H1 (cell line): ENCODE measurements at regions not wholly inside any gene's neighbourhood (a gene's known extent, or its start where the extent isn't known, plus 50 kb on each side); places are given as distances from the start of the nearest gene placed in this dataset.

ENCODE experiments used
- CREB1 ChIP-seq: IDR thresholded peaks from 2 replicates; pipeline ENCODE4 v1.6.1; 2012; ENCODE audit warnings: inconsistent platforms
- EZH2 ChIP-seq: fragments of 200-600 bp; sonication (generic); IDR thresholded peaks from 2 replicates; pipeline ENCODE4 v1.7.1; 2012; ENCODE audit warnings: low read depth, mild to moderate bottlenecking, moderate library complexity, low read length, inconsistent platforms; ENCODE audit not compliant: severe bottlenecking
- HDAC2 ChIP-seq, 2 experiments: fragments of 300-600 bp in 1 of 2; sonication (generic) in 1 of 2; IDR thresholded peaks; 2 replicates each; pipeline ENCODE4 v1.6.1; 2011 to 2012; ENCODE audit warnings: low read depth in 2 of 2, low read length in 2 of 2, mild to moderate bottlenecking in 2 of 2, moderate library complexity in 2 of 2, borderline replicate concordance in 1 of 2, inconsistent platforms in 1 of 2
- JUN ChIP-seq: IDR thresholded peaks from 2 replicates; pipeline ENCODE4 v1.6.1; 2011; ENCODE audit warnings: low read depth, mild to moderate bottlenecking, improper control_type of control experiment, low read length
- TAF1 ChIP-seq: IDR thresholded peaks from 2 replicates; pipeline ENCODE4 v1.6.1; 2011; ENCODE audit warnings: mild to moderate bottlenecking, low read depth, low read length
- TF ChIP-seq, protein P1 (sequence below), 3 experiments: IDR thresholded peaks; 1 replicate in 2 of 3; 2 replicates in 1 of 3; pipeline versions ENCODE4 v1.5.1 to v1.6.1; 2011; ENCODE audit warnings: low read length in 3 of 3, mild to moderate bottlenecking in 3 of 3, inconsistent platforms in 2 of 3, low read depth in 1 of 3, moderate library complexity in 1 of 3; ENCODE audit not compliant: insufficient read depth in 1 of 3; ENCODE audit errors: control extremely low read depth in 1 of 3

GRCh38 chr1:115539061-115539460 is 102.7 kb upstream of the VANGL1 start (continued):
- TF ChIP-seq, protein P1, sequence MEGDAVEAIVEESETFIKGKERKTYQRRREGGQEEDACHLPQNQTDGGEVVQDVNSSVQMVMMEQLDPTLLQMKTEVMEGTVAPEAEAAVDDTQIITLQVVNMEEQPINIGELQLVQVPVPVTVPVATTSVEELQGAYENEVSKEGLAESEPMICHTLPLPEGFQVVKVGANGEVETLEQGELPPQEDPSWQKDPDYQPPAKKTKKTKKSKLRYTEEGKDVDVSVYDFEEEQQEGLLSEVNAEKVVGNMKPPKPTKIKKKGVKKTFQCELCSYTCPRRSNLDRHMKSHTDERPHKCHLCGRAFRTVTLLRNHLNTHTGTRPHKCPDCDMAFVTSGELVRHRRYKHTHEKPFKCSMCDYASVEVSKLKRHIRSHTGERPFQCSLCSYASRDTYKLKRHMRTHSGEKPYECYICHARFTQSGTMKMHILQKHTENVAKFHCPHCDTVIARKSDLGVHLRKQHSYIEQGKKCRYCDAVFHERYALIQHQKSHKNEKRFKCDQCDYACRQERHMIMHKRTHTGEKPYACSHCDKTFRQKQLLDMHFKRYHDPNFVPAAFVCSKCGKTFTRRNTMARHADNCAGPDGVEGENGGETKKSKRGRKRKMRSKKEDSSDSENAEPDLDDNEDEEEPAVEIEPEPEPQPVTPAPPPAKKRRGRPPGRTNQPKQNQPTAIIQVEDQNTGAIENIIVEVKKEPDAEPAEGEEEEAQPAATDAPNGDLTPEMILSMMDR (IDR thresholded peaks at IDR 0.05; ENCODE audit: control extremely low read depth in 1 of 3, insufficient read depth in 1 of 3, low read depth in 1 of 3, low read length in 3 of 3): no peak
- TF ChIP-seq CREB1: no peak
- no peak for TF ChIP-seq JUN
- no peak for TF ChIP-seq HDAC2 (IDR thresholded peaks at IDR 0.05; ENCODE audit: borderline replicate concordance in 1 of 2, low read depth in 2 of 2, low read length in 2 of 2)
- TF ChIP-seq EZH2: no peak
- no peak for TF ChIP-seq TAF1
